ENCODE measurements at regions not wholly inside any gene's neighbourhood (a gene's known extent, or its start where the extent isn't known, plus 50 kb on each side); places are given as distances from the start of the nearest gene placed in this dataset.

DNA sequence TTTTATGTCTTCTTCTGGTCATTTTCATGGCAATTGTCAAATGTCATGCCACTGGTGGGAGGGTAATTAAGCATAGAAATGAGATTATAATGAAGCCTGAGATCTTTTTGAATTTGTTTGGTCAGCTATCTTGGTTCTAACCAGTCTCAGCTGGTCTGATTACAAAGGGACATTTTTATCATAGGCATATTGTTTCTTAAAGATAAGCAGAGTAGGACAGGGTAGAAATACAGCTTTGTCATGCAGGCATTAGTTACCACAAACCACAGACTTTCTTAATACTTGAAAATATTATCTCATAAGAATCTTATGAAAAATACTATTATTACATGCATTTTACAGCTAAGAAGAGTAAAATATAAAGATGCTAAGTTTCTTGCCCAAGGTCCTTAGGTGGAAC is 1761.5 kb downstream of the PCDH9 start:
- Histone ChIP-seq H3K27me3 (ENCODE audit: control insufficient read depth in 3 of 3, insufficient read depth in 3 of 3, low read length in 3 of 3) (no peaks in the 10 kb centered on the region), H3K4me3 (ENCODE audit: low read depth in 1 of 3, low read length in 3 of 3) (no peak overlapping the region), H3K4me1 (ENCODE audit: control insufficient read depth in 3 of 3, insufficient read depth in 2 of 3, low read depth in 1 of 3, low read length in 2 of 3) (no peaks in the 10 kb centered on the region), H3K36me3 (ENCODE audit: control insufficient read depth in 3 of 3, insufficient read depth in 2 of 3, low read depth in 1 of 3, low read length in 3 of 3) (no peaks in the 10 kb centered on the region), H3K27ac (ENCODE audit: low read depth in 1 of 3, low read length in 2 of 3) (no peak overlapping the region), H3K9me3 (ENCODE audit: control insufficient read depth in 2 of 2, insufficient read depth in 1 of 2, low read depth in 1 of 2, low read length in 1 of 2) (peaks cover 0 to 4% of the 10 kb centered on the region in 2 donors)
- DNase-seq (no peak), FAIRE-seq (no peak)

GRCh38 chr13:65461590-65461989 is 1768.5 kb downstream of the PCDH9 start:
- WGBS, 3 donors: 79 to 90% (median 81%) methylated on average over 6 of the region's 6 CpGs
- Histone ChIP-seq H3K27ac (ENCODE audit: low read depth in 1 of 3, low read length in 2 of 3) (no peak overlapping the region), H3K9me3 (ENCODE audit: control insufficient read depth in 2 of 2, insufficient read depth in 1 of 2, low read depth in 1 of 2, low read length in 1 of 2) (peaks cover 0 to 2% of the 10 kb centered on the region in 2 donors), H3K4me1 (ENCODE audit: control insufficient read depth in 3 of 3, insufficient read depth in 2 of 3, low read depth in 1 of 3, low read length in 2 of 3) (no peaks in the 10 kb centered on the region), H3K36me3 (ENCODE audit: control insufficient read depth in 3 of 3, insufficient read depth in 2 of 3, low read depth in 1 of 3, low read length in 3 of 3) (no peaks in the 10 kb centered on the region), H3K27me3 (ENCODE audit: control insufficient read depth in 3 of 3, insufficient read depth in 3 of 3, low read length in 3 of 3) (no peaks in the 10 kb centered on the region), H3K4me3 (ENCODE audit: low read depth in 1 of 3, low read length in 3 of 3) (no peak overlapping the region)
- no peak for DNase-seq
- no peak for FAIRE-seq

DNA sequence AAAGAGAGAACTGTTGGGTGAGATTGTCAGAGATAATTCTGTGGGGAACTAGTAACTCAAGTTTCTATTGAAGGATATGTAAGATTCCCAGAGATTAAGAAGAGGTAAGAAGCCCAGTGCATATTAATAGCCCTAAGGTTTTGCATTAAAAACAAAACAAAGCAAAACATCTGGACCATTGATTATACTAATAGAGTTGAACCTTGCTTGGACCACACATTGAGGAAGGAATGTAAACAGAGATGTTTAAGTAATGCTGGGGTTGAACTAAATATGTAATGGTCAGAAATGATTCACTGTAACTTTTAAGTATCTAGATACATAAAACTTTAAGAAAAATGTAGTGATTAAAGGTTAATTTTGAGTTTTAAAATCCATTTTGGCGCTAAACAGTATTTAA is 1770.0 kb downstream of the PCDH9 start:
- no peak for FAIRE-seq
- 77 to 93% (median 83%) methylated on average over 1 of the region's 1 CpG for WGBS, 3 donors

DNA sequence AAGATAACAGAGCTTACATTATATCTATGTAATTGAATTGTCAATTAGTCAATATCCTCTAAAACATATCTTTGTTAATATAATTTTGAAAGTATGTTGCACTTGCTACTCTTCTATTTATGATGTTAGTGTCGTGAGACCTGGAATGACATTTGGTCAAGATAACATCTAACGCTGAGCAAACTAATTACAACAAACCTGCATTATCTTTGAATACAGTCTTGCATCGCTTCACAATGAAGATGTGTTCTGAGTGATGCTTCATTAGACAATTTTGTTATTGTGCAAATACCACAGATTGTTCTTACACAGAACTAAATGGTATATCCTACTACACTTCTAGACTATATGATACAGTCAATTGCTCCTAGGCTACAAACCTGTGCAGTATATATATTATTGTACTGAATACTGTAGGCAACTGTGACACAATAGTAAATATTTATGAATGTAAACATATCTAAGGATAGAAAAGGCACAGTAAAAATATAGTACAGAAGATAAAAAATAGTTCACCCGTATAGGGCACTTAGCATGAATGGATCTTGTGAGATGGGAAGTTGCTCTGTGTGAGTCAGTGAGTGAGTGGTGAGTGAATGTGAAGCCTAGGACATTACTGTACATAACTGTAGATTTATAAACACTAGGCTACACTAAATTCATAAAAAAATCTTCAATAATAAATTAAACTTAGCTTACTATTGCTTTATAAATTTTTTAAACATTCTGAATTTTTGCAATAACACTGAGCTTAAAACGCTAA is 1773.8 kb downstream of the PCDH9 start:
- H3K27ac ChIP-seq (ENCODE audit: low read depth in 1 of 3, low read length in 2 of 3): no peak overlapping the region
- no peaks in the 10 kb centered on the region for H3K27me3 ChIP-seq (ENCODE audit: control insufficient read depth in 3 of 3, insufficient read depth in 3 of 3, low read length in 3 of 3)
- H3K9me3 ChIP-seq (ENCODE audit: control insufficient read depth in 2 of 2, insufficient read depth in 1 of 2, low read depth in 1 of 2, low read length in 1 of 2): peaks cover 0 to 2% of the 10 kb centered on the region in 2 donors
- no peaks in the 10 kb centered on the region for H3K36me3 ChIP-seq (ENCODE audit: control insufficient read depth in 3 of 3, insufficient read depth in 2 of 3, low read depth in 1 of 3, low read length in 3 of 3)
- no peak overlapping the region for H3K4me3 ChIP-seq (ENCODE audit: low read depth in 1 of 3, low read length in 3 of 3)
- 66 to 80% (median 71%) methylated on average over 5 of the region's 5 CpGs for WGBS, 3 donors
- H3K4me1 ChIP-seq (ENCODE audit: control insufficient read depth in 3 of 3, insufficient read depth in 2 of 3, low read depth in 1 of 3, low read length in 2 of 3): no peaks in the 10 kb centered on the region
- no peak for FAIRE-seq
- no peak for DNase-seq

More for the DNA sequence above, 1770.0 kb downstream of the PCDH9 start:
- H3K27ac ChIP-seq (ENCODE audit: low read depth in 1 of 3, low read length in 2 of 3): no peak overlapping the region
- DNase-seq: no peak
- no peaks in the 10 kb centered on the region for H3K36me3 ChIP-seq (ENCODE audit: control insufficient read depth in 3 of 3, insufficient read depth in 2 of 3, low read depth in 1 of 3, low read length in 3 of 3)
- no peaks in the 10 kb centered on the region for H3K4me1 ChIP-seq (ENCODE audit: control insufficient read depth in 3 of 3, insufficient read depth in 2 of 3, low read depth in 1 of 3, low read length in 2 of 3)
- no peak overlapping the region for H3K4me3 ChIP-seq (ENCODE audit: low read depth in 1 of 3, low read length in 3 of 3)
- H3K9me3 ChIP-seq (ENCODE audit: control insufficient read depth in 2 of 2, insufficient read depth in 1 of 2, low read depth in 1 of 2, low read length in 1 of 2): peaks cover 0 to 2% of the 10 kb centered on the region in 2 donors
- H3K27me3 ChIP-seq (ENCODE audit: control insufficient read depth in 3 of 3, insufficient read depth in 3 of 3, low read length in 3 of 3): no peaks in the 10 kb centered on the region

DNA sequence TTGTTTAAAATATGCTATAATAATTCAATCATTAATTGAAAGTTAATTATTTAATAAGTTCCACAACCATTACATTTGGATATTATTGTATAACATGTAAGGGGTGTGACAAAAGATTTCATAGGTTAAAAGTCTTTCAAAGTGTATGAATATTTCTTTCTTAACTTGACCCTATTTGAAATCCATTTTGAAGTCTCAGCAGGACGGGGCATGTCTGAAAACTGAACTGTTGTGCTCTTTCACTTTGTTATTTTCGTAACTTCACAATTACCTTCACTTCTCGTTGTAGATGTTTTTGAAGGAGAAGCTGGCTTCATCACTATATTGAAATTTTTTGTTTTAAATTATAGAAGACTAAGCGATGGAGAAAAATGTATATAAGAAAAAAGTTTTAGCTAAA is 1775.7 kb downstream of the PCDH9 start:
- Histone ChIP-seq H3K4me3 (ENCODE audit: low read depth in 1 of 3, low read length in 3 of 3) (no peak overlapping the region), H3K27ac (ENCODE audit: low read depth in 1 of 3, low read length in 2 of 3) (no peak overlapping the region), H3K27me3 (ENCODE audit: control insufficient read depth in 3 of 3, insufficient read depth in 3 of 3, low read length in 3 of 3) (no peaks in the 10 kb centered on the region), H3K9me3 (ENCODE audit: control insufficient read depth in 2 of 2, insufficient read depth in 1 of 2, low read depth in 1 of 2, low read length in 1 of 2) (peaks cover 0 to 2% of the 10 kb centered on the region in 2 donors), H3K36me3 (ENCODE audit: control insufficient read depth in 3 of 3, insufficient read depth in 2 of 3, low read depth in 1 of 3, low read length in 3 of 3) (no peaks in the 10 kb centered on the region), H3K4me1 (ENCODE audit: control insufficient read depth in 3 of 3, insufficient read depth in 2 of 3, low read depth in 1 of 3, low read length in 2 of 3) (no peaks in the 10 kb centered on the region)
- no peak for DNase-seq
- WGBS, 3 donors: 69 to 82% (median 76%) methylated on average over 4 of the region's 4 CpGs
- no peak for FAIRE-seq

DNA sequence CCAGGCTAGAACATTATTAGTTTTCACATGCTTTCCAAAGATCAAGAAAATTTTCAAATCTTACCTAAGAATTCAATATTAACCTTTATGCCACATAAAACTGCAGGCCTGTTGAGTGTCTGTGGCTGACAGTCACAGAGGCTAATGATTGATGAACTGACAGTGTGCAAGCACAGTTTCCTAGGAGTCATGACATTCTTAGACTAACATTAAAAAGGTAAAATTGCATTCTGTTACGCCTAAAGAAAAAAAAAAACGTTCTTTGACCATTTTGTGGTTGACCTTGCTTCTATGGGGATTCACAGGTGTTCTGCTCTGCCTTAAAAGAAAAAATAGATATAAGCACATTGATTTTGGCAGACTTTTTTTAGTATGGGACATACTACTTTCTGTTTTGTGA is 1776.2 kb downstream of the PCDH9 start:
- DNase-seq (no peak), FAIRE-seq (no peak)
- Histone ChIP-seq H3K27ac (ENCODE audit: low read depth in 1 of 3, low read length in 2 of 3) (no peak overlapping the region), H3K27me3 (ENCODE audit: control insufficient read depth in 3 of 3, insufficient read depth in 3 of 3, low read length in 3 of 3) (no peaks in the 10 kb centered on the region), H3K4me1 (ENCODE audit: control insufficient read depth in 3 of 3, insufficient read depth in 2 of 3, low read depth in 1 of 3, low read length in 2 of 3) (no peaks in the 10 kb centered on the region), H3K4me3 (ENCODE audit: low read depth in 1 of 3, low read length in 3 of 3) (no peak overlapping the region), H3K9me3 (ENCODE audit: control insufficient read depth in 2 of 2, insufficient read depth in 1 of 2, low read depth in 1 of 2, low read length in 1 of 2) (peaks cover 0 to 2% of the 10 kb centered on the region in 2 donors), H3K36me3 (ENCODE audit: control insufficient read depth in 3 of 3, insufficient read depth in 2 of 3, low read depth in 1 of 3, low read length in 3 of 3) (no peaks in the 10 kb centered on the region)
- WGBS, 3 donors: 23 to 43% (median 36%) methylated on average over 2 of the region's 2 CpGs

- DNase-seq (no peak), FAIRE-seq (no peak)
- H3K36me3 ChIP-seq (ENCODE audit: control insufficient read depth in 3 of 3, insufficient read depth in 2 of 3, low read depth in 1 of 3, low read length in 3 of 3): no peaks in the 10 kb centered on the region
- H3K27ac ChIP-seq (ENCODE audit: low read depth in 1 of 3, low read length in 2 of 3): no peak overlapping the region
- peaks cover 0 to 17% of the 10 kb centered on the region in 2 donors for H3K9me3 ChIP-seq (ENCODE audit: control insufficient read depth in 2 of 2, insufficient read depth in 1 of 2, low read depth in 1 of 2, low read length in 1 of 2)
- no peaks in the 10 kb centered on the region for H3K4me1 ChIP-seq (ENCODE audit: control insufficient read depth in 3 of 3, insufficient read depth in 2 of 3, low read depth in 1 of 3, low read length in 2 of 3)
- no peaks in the 10 kb centered on the region for H3K27me3 ChIP-seq (ENCODE audit: control insufficient read depth in 3 of 3, insufficient read depth in 3 of 3, low read length in 3 of 3)
- no peak overlapping the region for H3K4me3 ChIP-seq (ENCODE audit: low read depth in 1 of 3, low read length in 3 of 3)
Observed at GRCh38 chr13:65445340-65445739, 1784.8 kb downstream of the PCDH9 start.

DNA sequence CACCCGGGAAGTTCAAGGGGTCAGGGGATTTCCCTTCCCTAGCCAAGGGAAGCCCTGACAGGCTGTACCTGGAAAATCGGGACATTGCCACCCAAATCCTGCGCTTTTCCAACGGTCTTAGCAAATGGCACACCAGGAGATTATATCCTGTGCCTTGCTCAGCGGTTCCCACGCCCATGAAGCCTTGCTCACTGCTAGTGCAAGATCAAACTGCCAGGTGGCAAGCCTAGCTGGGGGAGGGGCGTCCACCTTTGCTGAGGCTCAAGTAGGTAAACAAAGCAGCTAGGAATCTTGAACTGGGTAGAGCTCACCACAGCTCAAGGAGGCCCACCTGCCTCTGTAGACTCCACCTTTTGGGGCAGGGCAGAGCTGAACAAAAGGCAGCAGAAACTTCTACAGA is 1794.5 kb downstream of the PCDH9 start:
- FAIRE-seq: no peak
- no peak overlapping the region for H3K27ac ChIP-seq (ENCODE audit: low read depth in 1 of 3, low read length in 2 of 3)
- no peak for DNase-seq
- no peaks in the 10 kb centered on the region for H3K36me3 ChIP-seq (ENCODE audit: control insufficient read depth in 3 of 3, insufficient read depth in 2 of 3, low read depth in 1 of 3, low read length in 3 of 3)
- no peak overlapping the region for H3K4me3 ChIP-seq (ENCODE audit: low read depth in 1 of 3, low read length in 3 of 3)
- 78 to 84% (median 84%) methylated on average over 7 of the region's 7 CpGs for WGBS, 3 donors
- H3K4me1 ChIP-seq (ENCODE audit: control insufficient read depth in 3 of 3, insufficient read depth in 2 of 3, low read depth in 1 of 3, low read length in 2 of 3): no peaks in the 10 kb centered on the region
- H3K9me3 ChIP-seq (ENCODE audit: control insufficient read depth in 2 of 2, insufficient read depth in 1 of 2, low read depth in 1 of 2, low read length in 1 of 2): peaks cover 0 to 13% of the 10 kb centered on the region in 2 donors
- no peaks in the 10 kb centered on the region for H3K27me3 ChIP-seq (ENCODE audit: control insufficient read depth in 3 of 3, insufficient read depth in 3 of 3, low read length in 3 of 3)

GRCh38 chr13:65417953-65418352 is 1812.2 kb downstream of the PCDH9 start:
- Histone ChIP-seq H3K4me1 (ENCODE audit: control insufficient read depth in 3 of 3, insufficient read depth in 2 of 3, low read depth in 1 of 3, low read length in 2 of 3) (no peaks in the 10 kb centered on the region), H3K4me3 (ENCODE audit: low read depth in 1 of 3, low read length in 3 of 3) (no peak overlapping the region), H3K9me3 (ENCODE audit: control insufficient read depth in 2 of 2, insufficient read depth in 1 of 2, low read depth in 1 of 2, low read length in 1 of 2) (no peaks in the 10 kb centered on the region), H3K36me3 (ENCODE audit: control insufficient read depth in 3 of 3, insufficient read depth in 2 of 3, low read depth in 1 of 3, low read length in 3 of 3) (no peaks in the 10 kb centered on the region), H3K27ac (ENCODE audit: low read depth in 1 of 3, low read length in 2 of 3) (no peak overlapping the region), H3K27me3 (ENCODE audit: control insufficient read depth in 3 of 3, insufficient read depth in 3 of 3, low read length in 3 of 3) (no peaks in the 10 kb centered on the region)
- no peak for DNase-seq
- no peak for FAIRE-seq
- WGBS, 3 donors: 26 to 42% (median 37%) methylated on average over 1 of the region's 1 CpG
